Fibroblast of lung (primary cell): ENCODE measurements at regions not wholly inside any gene's neighbourhood (a gene's known extent, or its start where the extent isn't known, plus 50 kb on each side); places are given as distances from the start of the nearest gene placed in this dataset.

Experiments
- DNase-seq, 2 donors: peaks; one replicate each; pipeline versions ENCODE4 v3.0.0 to v3.0.0-alpha.2; 2010; ENCODE audit warnings: low read depth in 2 of 2
- H2AFZ ChIP-seq: 2 replicates; pipeline ENCODE4 v1.5.1; 2012; ENCODE audit warnings: low read length, control low read depth, inconsistent platforms
- H3K27ac ChIP-seq: 2 replicates; pipeline ENCODE4 v1.5.1; 2011; ENCODE audit warnings: low read length, control low read depth; ENCODE audit not compliant: insufficient read depth
- H3K27me3 ChIP-seq: 2 replicates; pipeline ENCODE4 v1.5.1; 2011; ENCODE audit warnings: mild to moderate bottlenecking, low read length; ENCODE audit not compliant: control insufficient read depth, insufficient read depth
- H3K36me3 ChIP-seq: 2 replicates; pipeline ENCODE4 v1.5.1; 2011; ENCODE audit warnings: low read length; ENCODE audit not compliant: control insufficient read depth, insufficient read depth
- H3K4me1 ChIP-seq: 2 replicates; pipeline ENCODE4 v1.5.1; 2011; ENCODE audit warnings: low read length; ENCODE audit not compliant: control insufficient read depth, insufficient read depth; ENCODE audit errors: extremely low read depth
- H3K4me2 ChIP-seq: 2 replicates; pipeline ENCODE4 v1.5.1; 2011; ENCODE audit warnings: low read length, control low read depth; ENCODE audit not compliant: insufficient read depth; ENCODE audit errors: extremely low read depth
- H3K4me3 ChIP-seq, 4 experiments: fragments of 200-600 bp in 1 of 4; sonication (generic) in 1 of 4; replicated peaks in 1 of 4; 2 replicates each; pipeline ENCODE4 v1.5.1; 2011 to 2016; ENCODE audit warnings: low read length in 4 of 4, low read depth in 3 of 4, mild to moderate bottlenecking in 3 of 4, control low read depth in 2 of 4, inconsistent platforms in 1 of 4, mixed read lengths in 1 of 4; ENCODE audit not compliant: insufficient read depth in 1 of 4; ENCODE audit errors: control extremely low read depth in 1 of 4
- H3K79me2 ChIP-seq: 2 replicates; pipeline ENCODE4 v1.5.1; 2012; ENCODE audit warnings: mild to moderate bottlenecking, low read length, inconsistent platforms; ENCODE audit not compliant: control insufficient read depth, insufficient read depth
- H3K9ac ChIP-seq: 2 replicates; pipeline ENCODE4 v1.5.1; 2011; ENCODE audit warnings: mild to moderate bottlenecking, low read length, control low read depth; ENCODE audit not compliant: insufficient read depth
- H3K9me3 ChIP-seq: 2 replicates; pipeline ENCODE4 v1.5.1; 2012; ENCODE audit warnings: low read depth, low read length; ENCODE audit not compliant: control insufficient read depth, insufficient read depth
- H4K20me1 ChIP-seq: 2 replicates; pipeline ENCODE4 v1.5.1; 2011; ENCODE audit warnings: low read length; ENCODE audit not compliant: control insufficient read depth, insufficient read depth; ENCODE audit errors: extremely low read depth
- CTCF ChIP-seq, 2 donors: IDR thresholded peaks in 1 of 2; conservative IDR thresholded peaks in 1 of 2; 1 replicate in 1 of 2; 2 replicates in 1 of 2; pipeline ENCODE4 v1.5.1; 2011 to 2012; ENCODE audit warnings: low read length in 2 of 2, control low read depth in 1 of 2, inconsistent platforms in 1 of 2, low read depth in 1 of 2, mild to moderate bottlenecking in 1 of 2
- EZH2 ChIP-seq: IDR thresholded peaks from 2 replicates; pipeline ENCODE4 v1.5.1; 2012; ENCODE audit warnings: low read length, control low read depth, mild to moderate bottlenecking; ENCODE audit errors: missing control alignments

- H4K20me1 ChIP-seq: no peaks in the 10 kb centered on the region
- H3K9ac ChIP-seq: no peak overlapping the region
- no peak overlapping the region for H3K4me3 ChIP-seq
- no peaks in the 10 kb centered on the region for H3K27me3 ChIP-seq
- no peaks in the 10 kb centered on the region for H3K4me1 ChIP-seq
- TF ChIP-seq CTCF (conservative IDR thresholded peaks at IDR 0.05 in 1 of 2, IDR thresholded peaks at IDR 0.05 in 1 of 2; ENCODE audit: low read depth in 1 of 2, low read length in 2 of 2) (no peak), EZH2 (no peak)
- H3K4me2 ChIP-seq: no peak overlapping the region
- H3K27ac ChIP-seq: no peak overlapping the region
- H3K36me3 ChIP-seq: no peaks in the 10 kb centered on the region
- H3K79me2 ChIP-seq: no peaks in the 10 kb centered on the region
- no peaks in the 10 kb centered on the region for H3K9me3 ChIP-seq
- no peak overlapping the region for H2AFZ ChIP-seq
- DNase-seq: no peak
Measured at GRCh38 chr18:4847056-4847455, 350.0 kb downstream of the AKAIN1 start.

DNA sequence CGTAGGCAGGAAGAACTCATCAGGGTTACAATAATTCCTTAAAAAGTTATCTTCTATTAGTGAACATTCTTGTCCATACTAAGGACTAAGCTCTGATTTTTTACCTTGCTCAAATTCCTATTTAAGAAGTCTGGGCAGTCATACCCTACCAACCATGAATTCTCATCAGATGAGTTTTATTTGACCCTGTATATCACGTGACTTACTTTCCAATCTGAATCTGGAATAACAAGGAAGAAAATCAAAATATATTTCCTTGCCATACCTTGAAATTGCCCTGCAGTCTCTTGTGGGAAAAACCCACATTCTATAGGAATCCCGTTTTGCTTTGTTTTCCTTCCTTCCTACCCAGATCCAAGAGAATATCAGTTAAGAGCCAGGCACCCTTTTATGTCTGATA is 352.7 kb downstream of the AKAIN1 start:
- no peak overlapping the region for H3K9ac ChIP-seq
- H3K4me2 ChIP-seq: no peak overlapping the region
- no peaks in the 10 kb centered on the region for H4K20me1 ChIP-seq
- no peak for DNase-seq
- TF ChIP-seq EZH2: no peak
- no peak for TF ChIP-seq CTCF (conservative IDR thresholded peaks at IDR 0.05 in 1 of 2, IDR thresholded peaks at IDR 0.05 in 1 of 2; ENCODE audit: low read depth in 1 of 2, low read length in 2 of 2)
- H3K4me1 ChIP-seq: no peaks in the 10 kb centered on the region
- H3K27me3 ChIP-seq: no peaks in the 10 kb centered on the region
- no peaks in the 10 kb centered on the region for H3K9me3 ChIP-seq
- no peaks in the 10 kb centered on the region for H3K36me3 ChIP-seq
- no peak overlapping the region for H3K27ac ChIP-seq
- H3K79me2 ChIP-seq: no peaks in the 10 kb centered on the region
- H3K4me3 ChIP-seq: no peak overlapping the region
- no peak overlapping the region for H2AFZ ChIP-seq

DNA sequence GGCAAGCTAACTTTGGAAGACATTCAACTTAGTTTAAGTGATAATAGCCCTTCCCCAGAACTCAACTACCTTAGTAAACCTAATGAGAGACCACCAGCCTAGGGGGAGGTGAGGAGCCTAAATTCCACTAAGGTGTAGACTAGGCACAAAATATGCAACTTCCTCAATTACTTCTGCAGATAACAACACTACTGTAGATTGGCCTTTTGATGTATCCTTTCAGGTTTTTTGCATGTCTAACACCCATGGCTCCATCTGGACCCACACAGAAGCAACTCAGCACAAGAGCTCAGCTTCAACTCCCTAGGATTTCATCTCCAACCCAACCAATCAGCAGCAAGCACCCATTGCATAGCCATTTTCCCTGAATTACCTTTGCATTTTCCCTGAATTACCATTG is 353.3 kb downstream of the AKAIN1 start:
- Histone ChIP-seq H4K20me1 (no peaks in the 10 kb centered on the region), H3K4me3 (no peak overlapping the region), H3K79me2 (no peaks in the 10 kb centered on the region), H3K4me2 (no peak overlapping the region), H3K9me3 (no peaks in the 10 kb centered on the region), H3K27ac (no peak overlapping the region), H3K9ac (no peak overlapping the region), H3K36me3 (no peaks in the 10 kb centered on the region), H2AFZ (no peak overlapping the region), H3K4me1 (no peaks in the 10 kb centered on the region), H3K27me3 (no peaks in the 10 kb centered on the region)
- TF ChIP-seq CTCF (conservative IDR thresholded peaks at IDR 0.05 in 1 of 2, IDR thresholded peaks at IDR 0.05 in 1 of 2; ENCODE audit: low read depth in 1 of 2, low read length in 2 of 2) (no peak), EZH2 (no peak)
- DNase-seq: no peak
